Keratinocyte (primary cell): ENCODE measurements at regions not wholly inside any gene's neighbourhood (a gene's known extent, or its start where the extent isn't known, plus 50 kb on each side); places are given as distances from the start of the nearest gene placed in this dataset.

ENCODE experiments used
- DNase-seq: peaks from one replicate; pipeline ENCODE4 v3.0.0-alpha.2; 2011; ENCODE audit warnings: low read depth, missing footprints, low spot score
- FAIRE-seq: peaks from 2 replicates; lab custom pipeline; 2011; peaks lifted over from hg19 to GRCh38; lab: Jason Lieb, UNC
- H2AFZ ChIP-seq: 2 replicates; pipeline ENCODE4 v1.6.0; 2012; ENCODE audit warnings: low read length, control low read depth, inconsistent platforms; ENCODE audit not compliant: control insufficient read depth
- H3K27ac ChIP-seq: 2 replicates; pipeline ENCODE4 v1.5.1; 2011; ENCODE audit warnings: low read length; ENCODE audit not compliant: control insufficient read depth, insufficient read depth
- H3K27me3 ChIP-seq: 3 replicates; pipeline ENCODE4 v1.6.0; 2011; ENCODE audit warnings: low read length; ENCODE audit not compliant: control insufficient read depth, insufficient read depth; ENCODE audit errors: extremely low read depth
- H3K36me3 ChIP-seq, 2 experiments: 2 replicates in 1 of 2; 3 replicates in 1 of 2; pipeline ENCODE4 v1.5.1; 2011; ENCODE audit warnings: low read length in 2 of 2, mild to moderate bottlenecking in 1 of 2; ENCODE audit not compliant: control insufficient read depth in 2 of 2, insufficient read depth in 2 of 2; ENCODE audit errors: extremely low read depth in 1 of 2
- H3K4me1 ChIP-seq: 3 replicates; pipeline ENCODE4 v1.5.1; 2011; ENCODE audit warnings: low read length; ENCODE audit not compliant: control insufficient read depth, insufficient read depth; ENCODE audit errors: extremely low read depth
- H3K4me2 ChIP-seq: 3 replicates; pipeline ENCODE4 v1.6.0; 2011; ENCODE audit warnings: low read depth, low read length; ENCODE audit not compliant: control insufficient read depth, insufficient read depth; ENCODE audit errors: extremely low read depth
- H3K4me3 ChIP-seq, 3 experiments: fragments of 200-600 bp in 1 of 3; sonication (generic) in 1 of 3; 2 replicates in 2 of 3; 3 replicates in 1 of 3; pipeline ENCODE4 v1.5.1; 2011 to 2016; ENCODE audit warnings: low read length in 3 of 3, mild to moderate bottlenecking in 3 of 3, control low read depth in 2 of 3, inconsistent platforms in 1 of 3, low read depth in 1 of 3, mixed read lengths in 1 of 3, mixed run types in 1 of 3, moderate library complexity in 1 of 3; ENCODE audit not compliant: control insufficient read depth in 2 of 3, insufficient read depth in 2 of 3; ENCODE audit errors: extremely low read depth in 1 of 3
- H3K79me2 ChIP-seq: 2 replicates; pipeline ENCODE4 v1.6.0; 2012; ENCODE audit warnings: low read length; ENCODE audit not compliant: control insufficient read depth, insufficient read depth
- H3K9ac ChIP-seq: 3 replicates; pipeline ENCODE4 v1.6.0; 2011; ENCODE audit warnings: low read length; ENCODE audit not compliant: control insufficient read depth, insufficient read depth; ENCODE audit errors: extremely low read depth
- H3K9me1 ChIP-seq: 3 replicates; pipeline ENCODE4 v1.6.0; 2011; ENCODE audit warnings: low read length; ENCODE audit not compliant: control insufficient read depth, insufficient read depth; ENCODE audit errors: extremely low read depth
- H3K9me3 ChIP-seq: 2 replicates; pipeline ENCODE4 v1.5.1; 2012; ENCODE audit warnings: low read depth, low read length; ENCODE audit not compliant: control insufficient read depth
- H4K20me1 ChIP-seq: 3 replicates; pipeline ENCODE4 v1.6.0; 2011; ENCODE audit warnings: low read length; ENCODE audit not compliant: control insufficient read depth, insufficient read depth; ENCODE audit errors: extremely low read depth
- CTCF ChIP-seq, 3 experiments: IDR thresholded peaks in 1 of 3; conservative IDR thresholded peaks in 1 of 3; optimal IDR thresholded peaks in 1 of 3; 2 replicates in 2 of 3; 3 replicates in 1 of 3; pipeline versions ENCODE3 to v1.5.1; 2011; ENCODE audit warnings: low read length in 3 of 3, mild to moderate bottlenecking in 3 of 3, moderate library complexity in 2 of 3, control low read depth in 1 of 3, inconsistent platforms in 1 of 3; ENCODE audit not compliant: insufficient read depth in 2 of 3; ENCODE audit errors: extremely low read depth in 1 of 3
- EZH2 ChIP-seq: IDR thresholded peaks from one replicate; pipeline ENCODE4 v1.6.1; 2012; ENCODE audit warnings: inconsistent platforms, mild to moderate bottlenecking, low read length, moderate library complexity
- dilution Hi-C: fragments of 300-500 bp; cut with MboI; formaldehyde crosslinking; loops from one replicate; pipeline ENCODE4 v1.7.0; 2020; ENCODE audit warnings: low sequenced_read_pairs; ENCODE audit not compliant: extremely low pct_ligation_motif_present

DNA sequence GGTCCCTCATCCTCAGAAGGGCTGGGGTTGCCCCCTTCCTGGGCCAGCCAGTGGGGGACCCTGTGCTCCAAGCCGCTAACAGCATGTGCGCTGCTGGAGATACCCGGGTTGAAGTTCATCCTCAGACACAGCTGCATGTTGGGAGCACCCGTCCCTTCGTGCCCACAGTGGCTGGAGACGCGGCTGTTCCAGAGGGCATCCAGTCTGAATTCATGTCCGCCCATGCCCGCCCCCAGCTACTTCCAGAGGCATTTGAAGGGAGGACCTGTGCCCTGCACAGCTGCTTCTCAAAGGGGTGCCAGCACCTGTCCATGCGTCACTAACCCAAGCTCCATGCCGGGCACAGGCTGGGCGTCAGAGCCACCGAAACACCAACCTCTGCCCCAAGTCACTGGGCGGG, 68.1 kb upstream of the ADGRA1 start:
- Histone ChIP-seq H3K4me2 (no peak overlapping the region), H2AFZ (no peak overlapping the region), H3K9ac (no peak overlapping the region), H3K9me3 (peaks cover 3% of the 10 kb centered on the region), H3K27me3 (peaks cover under 1% of the 10 kb centered on the region), H3K9me1 (no peaks in the 10 kb centered on the region), H3K36me3 (no peaks in the 10 kb centered on the region), H3K4me1 (no peaks in the 10 kb centered on the region), H4K20me1 (no peaks in the 10 kb centered on the region), H3K4me3 (no peak overlapping the region), H3K79me2 (no peaks in the 10 kb centered on the region), H3K27ac (no peak overlapping the region)
- TF ChIP-seq CTCF (optimal IDR thresholded peaks at IDR 0.05 in 1 of 3, IDR thresholded peaks at IDR 0.05 in 1 of 3, conservative IDR thresholded peaks at IDR 0.05 in 1 of 3; ENCODE audit: extremely low read depth in 1 of 3, insufficient read depth in 2 of 3, low read length in 3 of 3) (no peak), EZH2 (no peak)
- dilution Hi-C loops: no loop called here
- DNase-seq (no peak), FAIRE-seq (no peak)

- Histone ChIP-seq H3K9ac (no peak overlapping the region), H3K27me3 (no peaks in the 10 kb centered on the region), H4K20me1 (no peaks in the 10 kb centered on the region), H3K4me2 (no peak overlapping the region), H3K4me3 (no peak overlapping the region), H3K36me3 (no peaks in the 10 kb centered on the region), H2AFZ (no peak overlapping the region), H3K79me2 (no peaks in the 10 kb centered on the region), H3K9me1 (no peaks in the 10 kb centered on the region), H3K27ac (no peak overlapping the region), H3K9me3 (peaks cover 4% of the 10 kb centered on the region), H3K4me1 (no peaks in the 10 kb centered on the region)
- FAIRE-seq: no peak
- dilution Hi-C loops: no loop called here
- TF ChIP-seq EZH2 (no peak), CTCF (optimal IDR thresholded peaks at IDR 0.05 in 1 of 3, IDR thresholded peaks at IDR 0.05 in 1 of 3, conservative IDR thresholded peaks at IDR 0.05 in 1 of 3; ENCODE audit: extremely low read depth in 1 of 3, insufficient read depth in 2 of 3, low read length in 3 of 3) (no peak)
- no peak for DNase-seq
Observed at GRCh38 chr10:133019191-133019590, 68.5 kb upstream of the ADGRA1 start.
